ENCODE measurements at regions not wholly inside any gene's neighbourhood (a gene's known extent, or its start where the extent isn't known, plus 50 kb on each side); places are given as distances from the start of the nearest gene placed in this dataset.

GRCh38 chr7:91346426-91346825, 82.2 kb downstream of the FZD1 start:
- Mint-ChIP-seq H3K27me3 (ENCODE audit: low read depth in 2 of 2) (no peaks in the 10 kb centered on the region), H3K9me3 (no peaks in the 10 kb centered on the region), H3K36me3 (no peaks in the 10 kb centered on the region), H3K4me3 (no peak overlapping the region), H3K4me1 (no peaks in the 10 kb centered on the region), H3K27ac (no peak overlapping the region)
- Histone ChIP-seq H3K4me1 (ENCODE audit: control insufficient read depth, insufficient read depth, low read length) (no peaks in the 10 kb centered on the region), H3K36me3 (ENCODE audit: control insufficient read depth, insufficient read depth, low read length) (no peaks in the 10 kb centered on the region), H3K27me3 (ENCODE audit: control insufficient read depth, insufficient read depth, low read length) (no peaks in the 10 kb centered on the region), H3K9me3 (ENCODE audit: control insufficient read depth, insufficient read depth, low read length) (no peaks in the 10 kb centered on the region), H3K4me3 (ENCODE audit: low read length) (no peak overlapping the region), H3K27ac (ENCODE audit: low read length) (no peak overlapping the region)
- intact Hi-C loops (cut with micrococcal nuclease) = no loop called here
- DNase-seq (no peak), ATAC-seq (no peak)
- TF ChIP-seq CTCF (IDR thresholded peaks at IDR 0.05) = no peak

- Mint-ChIP-seq H3K4me3 (no peak overlapping the region), H3K27ac (no peak overlapping the region), H3K36me3 (no peaks in the 10 kb centered on the region), H3K4me1 (no peaks in the 10 kb centered on the region), H3K27me3 (ENCODE audit: low read depth in 2 of 2) (no peaks in the 10 kb centered on the region), H3K9me3 (no peaks in the 10 kb centered on the region)
- intact Hi-C loops (cut with micrococcal nuclease) = no loop called here
- no peak overlapping the region for H3K27ac ChIP-seq (ENCODE audit: low read length)
- ATAC-seq (no peak), DNase-seq (no peak)
- 74% methylated on average over 3 of the region's 3 CpGs for WGBS (ENCODE audit: insufficient coverage)
- H3K9me3 ChIP-seq (ENCODE audit: control insufficient read depth, insufficient read depth, low read length) = no peaks in the 10 kb centered on the region
- TF ChIP-seq CTCF (IDR thresholded peaks at IDR 0.05) = no peak
- H3K4me3 ChIP-seq (ENCODE audit: low read length) = no peak overlapping the region
- H3K36me3 ChIP-seq (ENCODE audit: control insufficient read depth, insufficient read depth, low read length) = no peaks in the 10 kb centered on the region
- H3K27me3 ChIP-seq (ENCODE audit: control insufficient read depth, insufficient read depth, low read length) = no peaks in the 10 kb centered on the region
- no peaks in the 10 kb centered on the region for H3K4me1 ChIP-seq (ENCODE audit: control insufficient read depth, insufficient read depth, low read length)
These were observed 83.1 kb downstream of the FZD1 start for GRCh38 chr7:91347290-91347689.

DNA sequence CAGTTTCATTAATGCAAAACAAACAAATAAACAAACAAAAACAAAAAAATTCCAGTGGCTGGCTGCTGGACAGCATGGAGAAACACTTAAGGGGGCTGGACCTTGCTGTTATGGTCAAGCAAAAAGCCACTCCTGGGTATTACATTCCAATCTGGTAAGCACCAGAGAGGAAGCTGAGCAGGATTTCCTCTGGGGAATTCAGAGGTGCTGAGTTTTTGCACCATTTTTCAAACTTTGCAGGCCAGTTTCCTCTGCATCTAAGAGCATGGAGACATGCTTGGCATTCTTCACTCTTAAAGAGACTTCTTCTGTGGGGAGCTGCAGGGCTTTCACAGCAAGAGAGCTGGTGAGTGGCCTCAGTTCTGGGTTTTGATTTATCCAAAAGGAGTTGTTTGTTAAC, 84.5 kb downstream of the FZD1 start:
- no peaks in the 10 kb centered on the region for H3K27me3 Mint-ChIP-seq (ENCODE audit: low read depth in 2 of 2)
- no peak overlapping the region for H3K4me3 Mint-ChIP-seq
- TF ChIP-seq CTCF (IDR thresholded peaks at IDR 0.05) = no peak
- H3K4me3 ChIP-seq (ENCODE audit: low read length) = no peak overlapping the region
- H3K27ac Mint-ChIP-seq = no peak overlapping the region
- H3K27ac ChIP-seq (ENCODE audit: low read length) = no peak overlapping the region
- no peaks in the 10 kb centered on the region for H3K36me3 ChIP-seq (ENCODE audit: control insufficient read depth, insufficient read depth, low read length)
- no peaks in the 10 kb centered on the region for H3K36me3 Mint-ChIP-seq
- intact Hi-C loops (cut with micrococcal nuclease) = no loop called here
- no peaks in the 10 kb centered on the region for H3K4me1 Mint-ChIP-seq
- H3K9me3 Mint-ChIP-seq = no peaks in the 10 kb centered on the region
- no peaks in the 10 kb centered on the region for H3K9me3 ChIP-seq (ENCODE audit: control insufficient read depth, insufficient read depth, low read length)
- H3K27me3 ChIP-seq (ENCODE audit: control insufficient read depth, insufficient read depth, low read length) = no peaks in the 10 kb centered on the region
- H3K4me1 ChIP-seq (ENCODE audit: control insufficient read depth, insufficient read depth, low read length) = no peaks in the 10 kb centered on the region
- no peak for ATAC-seq
- DNase-seq = no peak

- ATAC-seq = no peak
- H3K27ac ChIP-seq (ENCODE audit: low read length) = no peak overlapping the region
- no peak for TF ChIP-seq CTCF (IDR thresholded peaks at IDR 0.05)
- H3K9me3 ChIP-seq (ENCODE audit: control insufficient read depth, insufficient read depth, low read length) = no peaks in the 10 kb centered on the region
- no peak overlapping the region for H3K27ac Mint-ChIP-seq
- H3K36me3 ChIP-seq (ENCODE audit: control insufficient read depth, insufficient read depth, low read length) = no peaks in the 10 kb centered on the region
- H3K27me3 ChIP-seq (ENCODE audit: control insufficient read depth, insufficient read depth, low read length) = no peaks in the 10 kb centered on the region
- DNase-seq = no peak
- H3K9me3 Mint-ChIP-seq = no peaks in the 10 kb centered on the region
- H3K36me3 Mint-ChIP-seq = no peaks in the 10 kb centered on the region
- no peaks in the 10 kb centered on the region for H3K4me1 Mint-ChIP-seq
- H3K4me3 Mint-ChIP-seq = no peak overlapping the region
- intact Hi-C loops (cut with micrococcal nuclease) = no loop called here
- 92% methylated on average over 2 of the region's 3 CpGs for WGBS (ENCODE audit: insufficient coverage)
- no peaks in the 10 kb centered on the region for H3K4me1 ChIP-seq (ENCODE audit: control insufficient read depth, insufficient read depth, low read length)
- H3K27me3 Mint-ChIP-seq (ENCODE audit: low read depth in 2 of 2) = no peaks in the 10 kb centered on the region
- H3K4me3 ChIP-seq (ENCODE audit: low read length) = no peak overlapping the region
These were observed 87.1 kb downstream of the FZD1 start for GRCh38 chr7:91351374-91351773.

Measured in natural killer cell (primary cell).